ENCODE measurements at regions not wholly inside any gene's neighbourhood (a gene's known extent, or its start where the extent isn't known, plus 50 kb on each side); places are given as distances from the start of the nearest gene placed in this dataset.

DNA sequence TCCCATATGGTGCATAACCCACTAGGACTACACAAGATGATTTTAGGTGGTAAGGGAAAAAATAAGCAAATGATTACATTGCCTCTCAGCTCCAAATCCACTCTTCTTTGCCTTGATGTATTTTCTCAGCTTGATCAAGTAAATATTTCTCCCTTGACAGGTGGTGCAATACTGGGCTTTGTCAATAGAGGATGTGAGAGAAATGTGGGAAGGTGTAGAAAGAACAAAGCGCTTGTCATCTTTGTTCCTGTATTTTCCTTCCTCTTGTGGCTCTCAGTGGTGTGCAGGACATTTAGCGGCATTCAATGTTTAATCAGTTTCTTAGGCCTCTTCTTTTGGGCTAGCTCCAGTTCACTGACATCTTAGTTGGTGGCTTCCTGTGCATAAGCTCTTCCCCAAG is 1165.8 kb upstream of the GOT2 start:
- Histone ChIP-seq H3K4me3 (no peak overlapping the region), H3K36me3 (no peaks in the 10 kb centered on the region), H3K9me3 (no peaks in the 10 kb centered on the region), H3K4me1 (no peaks in the 10 kb centered on the region), H3K27ac (no peak overlapping the region), H3K27me3 (no peaks in the 10 kb centered on the region)
- ATAC-seq (no peak), DNase-seq (no peak)
- in situ Hi-C loops (cut with MboI; ENCODE audit: low sequenced_read_pairs in 4 of 4): no loop called here
- TF ChIP-seq, protein P1, sequence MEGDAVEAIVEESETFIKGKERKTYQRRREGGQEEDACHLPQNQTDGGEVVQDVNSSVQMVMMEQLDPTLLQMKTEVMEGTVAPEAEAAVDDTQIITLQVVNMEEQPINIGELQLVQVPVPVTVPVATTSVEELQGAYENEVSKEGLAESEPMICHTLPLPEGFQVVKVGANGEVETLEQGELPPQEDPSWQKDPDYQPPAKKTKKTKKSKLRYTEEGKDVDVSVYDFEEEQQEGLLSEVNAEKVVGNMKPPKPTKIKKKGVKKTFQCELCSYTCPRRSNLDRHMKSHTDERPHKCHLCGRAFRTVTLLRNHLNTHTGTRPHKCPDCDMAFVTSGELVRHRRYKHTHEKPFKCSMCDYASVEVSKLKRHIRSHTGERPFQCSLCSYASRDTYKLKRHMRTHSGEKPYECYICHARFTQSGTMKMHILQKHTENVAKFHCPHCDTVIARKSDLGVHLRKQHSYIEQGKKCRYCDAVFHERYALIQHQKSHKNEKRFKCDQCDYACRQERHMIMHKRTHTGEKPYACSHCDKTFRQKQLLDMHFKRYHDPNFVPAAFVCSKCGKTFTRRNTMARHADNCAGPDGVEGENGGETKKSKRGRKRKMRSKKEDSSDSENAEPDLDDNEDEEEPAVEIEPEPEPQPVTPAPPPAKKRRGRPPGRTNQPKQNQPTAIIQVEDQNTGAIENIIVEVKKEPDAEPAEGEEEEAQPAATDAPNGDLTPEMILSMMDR (IDR thresholded peaks at IDR 0.05 in 4 of 5, conservative IDR thresholded peaks at IDR 0.05 in 1 of 5): no peak
- no peak for TF ChIP-seq POLR2A (IDR thresholded peaks at IDR 0.05)
- intact Hi-C loops (cut with DNase I; ENCODE audit: low total_unique reads): no loop called here

DNA sequence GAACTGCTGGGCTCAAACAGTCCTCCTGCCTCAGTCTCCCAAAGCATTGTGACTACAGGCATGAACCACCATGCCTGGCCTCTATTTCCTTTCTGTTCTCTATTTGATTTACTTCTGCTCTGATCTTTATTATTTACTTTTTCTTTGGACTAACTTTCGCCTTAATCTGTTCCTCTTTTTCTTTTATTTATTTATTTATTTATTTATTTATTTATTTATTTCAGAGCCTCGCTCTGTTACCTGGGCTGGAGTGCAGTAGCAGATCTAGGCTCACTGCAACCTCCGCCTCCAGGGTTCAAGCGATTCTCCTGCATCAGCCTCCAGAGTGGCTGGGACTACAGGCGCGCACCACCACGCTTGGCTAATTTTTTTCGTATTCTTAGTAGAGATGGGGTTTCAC is 1158.3 kb upstream of the GOT2 start:
- intact Hi-C loops (cut with DNase I; ENCODE audit: low total_unique reads) (no loop called here), in situ Hi-C loops (cut with MboI; ENCODE audit: low sequenced_read_pairs in 4 of 4) (no loop called here)
- no peak for TF ChIP-seq POLR2A (IDR thresholded peaks at IDR 0.05)
- TF ChIP-seq, protein P1 (IDR thresholded peaks at IDR 0.05 in 4 of 5, conservative IDR thresholded peaks at IDR 0.05 in 1 of 5): no peak
- DNase-seq (no peak), ATAC-seq (no peak)
- H3K36me3 ChIP-seq: no peaks in the 10 kb centered on the region
- no peak overlapping the region for H3K4me3 ChIP-seq
- no peaks in the 10 kb centered on the region for H3K27me3 ChIP-seq
- H3K9me3 ChIP-seq: no peaks in the 10 kb centered on the region
- no peaks in the 10 kb centered on the region for H3K4me1 ChIP-seq
- no peak overlapping the region for H3K27ac ChIP-seq

DNA sequence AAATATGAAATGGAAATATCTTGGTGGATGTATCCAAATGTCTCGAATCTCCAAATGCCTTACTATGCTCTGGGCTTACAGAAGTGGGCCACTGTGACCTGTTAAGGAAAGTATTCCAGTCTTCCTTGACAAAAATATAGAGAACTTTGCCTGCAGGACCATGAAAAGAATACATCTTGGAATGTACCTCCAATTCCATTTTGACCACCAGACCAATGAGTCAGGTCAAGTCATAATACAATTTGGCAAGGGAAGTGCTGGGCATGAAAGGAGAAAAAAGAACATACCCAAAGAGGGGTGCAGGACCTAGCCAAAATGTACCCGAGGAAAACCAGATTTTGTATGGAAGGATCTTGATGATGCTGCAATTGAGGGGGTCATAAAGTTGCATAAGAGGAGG is 1153.7 kb upstream of the GOT2 start:
- Histone ChIP-seq H3K27ac (no peak overlapping the region), H3K27me3 (no peaks in the 10 kb centered on the region), H3K4me3 (no peak overlapping the region), H3K9me3 (no peaks in the 10 kb centered on the region), H3K4me1 (no peaks in the 10 kb centered on the region), H3K36me3 (no peaks in the 10 kb centered on the region)
- in situ Hi-C loops (cut with MboI; ENCODE audit: low sequenced_read_pairs in 4 of 4): no loop called here
- ATAC-seq (no peak), DNase-seq (no peak)
- TF ChIP-seq POLR2A (IDR thresholded peaks at IDR 0.05): no peak
- TF ChIP-seq, protein P1 (IDR thresholded peaks at IDR 0.05 in 4 of 5, conservative IDR thresholded peaks at IDR 0.05 in 1 of 5): no peak
- intact Hi-C loops (cut with DNase I; ENCODE audit: low total_unique reads): no loop called here

DNA sequence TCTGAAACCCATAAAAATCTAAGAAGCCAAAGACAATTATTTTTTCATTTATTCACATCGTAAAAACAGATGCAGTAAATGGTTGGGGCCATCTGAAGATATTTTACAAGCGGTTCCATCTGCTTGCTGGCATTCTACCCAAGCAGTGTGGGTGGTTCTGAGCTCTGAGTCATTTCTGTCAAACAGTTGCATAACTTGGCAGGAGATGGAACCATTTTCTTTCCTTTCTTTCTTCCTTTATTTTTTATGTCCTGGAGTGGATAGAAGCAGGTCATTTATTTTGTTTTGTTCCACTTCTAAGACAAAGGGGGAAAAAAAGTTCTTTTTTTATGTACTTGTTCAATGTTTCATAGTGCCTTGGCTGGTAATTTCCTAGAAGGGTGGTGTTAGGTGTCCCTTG is 1151.9 kb upstream of the GOT2 start:
- no peak overlapping the region for H3K4me3 ChIP-seq
- no peaks in the 10 kb centered on the region for H3K27me3 ChIP-seq
- in situ Hi-C loops (cut with MboI; ENCODE audit: low sequenced_read_pairs in 4 of 4) (no loop called here), intact Hi-C loops (cut with DNase I; ENCODE audit: low total_unique reads) (no loop called here)
- no peak for ATAC-seq
- H3K27ac ChIP-seq: no peak overlapping the region
- H3K4me1 ChIP-seq: no peaks in the 10 kb centered on the region
- DNase-seq: peak; percentile 2 to 28
- TF ChIP-seq POLR2A (IDR thresholded peaks at IDR 0.05): no peak
- TF ChIP-seq, protein P1 (IDR thresholded peaks at IDR 0.05 in 4 of 5, conservative IDR thresholded peaks at IDR 0.05 in 1 of 5): no peak
- no peaks in the 10 kb centered on the region for H3K9me3 ChIP-seq
- no peaks in the 10 kb centered on the region for H3K36me3 ChIP-seq

DNA sequence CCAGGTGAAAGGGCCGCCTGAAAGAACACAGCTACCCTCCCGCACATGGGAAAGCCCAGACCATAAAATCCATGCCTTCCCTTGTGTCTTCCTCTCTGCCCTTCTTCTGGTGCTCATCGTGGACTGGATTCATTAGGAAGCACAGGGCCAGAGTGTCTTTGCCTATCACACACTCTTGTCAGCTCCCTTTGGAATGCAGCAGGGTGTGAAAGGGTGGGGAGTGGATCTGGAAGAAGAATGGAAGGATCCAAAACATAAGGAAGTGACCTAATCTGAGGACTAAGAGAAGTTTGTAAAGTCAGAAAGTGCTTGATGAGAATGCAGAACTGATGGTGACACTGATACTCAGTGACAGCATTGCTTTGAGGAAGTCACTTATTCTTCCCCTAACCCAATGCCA is 1147.3 kb upstream of the GOT2 start:
- no peaks in the 10 kb centered on the region for H3K36me3 ChIP-seq
- TF ChIP-seq, protein P1 (IDR thresholded peaks at IDR 0.05 in 4 of 5, conservative IDR thresholded peaks at IDR 0.05 in 1 of 5): no peak
- in situ Hi-C loops (cut with MboI; ENCODE audit: low sequenced_read_pairs in 4 of 4) (no loop called here), intact Hi-C loops (cut with DNase I; ENCODE audit: low total_unique reads) (no loop called here)
- DNase-seq: no peak
- ATAC-seq: no peak
- no peaks in the 10 kb centered on the region for H3K9me3 ChIP-seq
- no peak overlapping the region for H3K27ac ChIP-seq
- H3K4me1 ChIP-seq: no peaks in the 10 kb centered on the region
- H3K27me3 ChIP-seq: no peaks in the 10 kb centered on the region
- H3K4me3 ChIP-seq: no peak overlapping the region
